Adrenal gland (tissue), 5 donors: ENCODE measurements at regions not wholly inside any gene's neighbourhood (a gene's known extent, or its start where the extent isn't known, plus 50 kb on each side); places are given as distances from the start of the nearest gene placed in this dataset.

Experiments
- POLR2A ChIP-seq, 2 donors: fragments of 450-650 bp; IDR thresholded peaks; one replicate each; pipeline ENCODE4 v1.6.1; 2017; ENCODE audit warnings: antibody characterized with exemption in 2 of 2, mild to moderate bottlenecking in 2 of 2, moderate library complexity in 1 of 2
- TF ChIP-seq, protein P1 (sequence below), 6 experiments: fragments of 450-650 bp in 4 of 6; fragments of 200-600 bp in 2 of 6; sonication (generic) in 1 of 6; IDR thresholded peaks; 1 replicate in 5 of 6; 2 replicates in 1 of 6; pipeline versions ENCODE4 v1.5.1 to v1.8.0; 2016 to 2021; ENCODE audit warnings: antibody characterized with exemption in 6 of 6, mild to moderate bottlenecking in 2 of 6, moderate library complexity in 1 of 6
- donor health status: DM: no; HTN: no; CAD: no.

DNA sequence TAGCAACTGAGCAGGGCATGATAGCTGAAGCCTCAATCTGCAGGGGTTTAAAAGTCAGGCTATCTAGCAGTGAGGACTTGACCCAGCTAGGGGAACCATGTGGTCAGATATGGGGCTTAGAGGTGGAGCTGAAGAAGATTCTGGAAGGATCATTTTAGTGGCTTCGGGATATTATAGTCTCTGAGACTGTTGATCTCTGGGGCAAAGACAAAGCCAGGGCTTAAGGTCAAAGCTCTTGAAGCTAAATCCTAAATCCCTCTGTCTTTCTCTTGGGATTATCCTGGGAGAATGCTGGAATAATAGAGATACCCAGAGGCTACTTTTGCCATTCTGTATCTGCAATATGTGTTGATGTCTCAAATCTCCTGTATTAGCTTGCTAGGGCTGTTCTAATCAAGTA is 132.2 kb downstream of the DHX35 start:
- TF ChIP-seq, protein P1, sequence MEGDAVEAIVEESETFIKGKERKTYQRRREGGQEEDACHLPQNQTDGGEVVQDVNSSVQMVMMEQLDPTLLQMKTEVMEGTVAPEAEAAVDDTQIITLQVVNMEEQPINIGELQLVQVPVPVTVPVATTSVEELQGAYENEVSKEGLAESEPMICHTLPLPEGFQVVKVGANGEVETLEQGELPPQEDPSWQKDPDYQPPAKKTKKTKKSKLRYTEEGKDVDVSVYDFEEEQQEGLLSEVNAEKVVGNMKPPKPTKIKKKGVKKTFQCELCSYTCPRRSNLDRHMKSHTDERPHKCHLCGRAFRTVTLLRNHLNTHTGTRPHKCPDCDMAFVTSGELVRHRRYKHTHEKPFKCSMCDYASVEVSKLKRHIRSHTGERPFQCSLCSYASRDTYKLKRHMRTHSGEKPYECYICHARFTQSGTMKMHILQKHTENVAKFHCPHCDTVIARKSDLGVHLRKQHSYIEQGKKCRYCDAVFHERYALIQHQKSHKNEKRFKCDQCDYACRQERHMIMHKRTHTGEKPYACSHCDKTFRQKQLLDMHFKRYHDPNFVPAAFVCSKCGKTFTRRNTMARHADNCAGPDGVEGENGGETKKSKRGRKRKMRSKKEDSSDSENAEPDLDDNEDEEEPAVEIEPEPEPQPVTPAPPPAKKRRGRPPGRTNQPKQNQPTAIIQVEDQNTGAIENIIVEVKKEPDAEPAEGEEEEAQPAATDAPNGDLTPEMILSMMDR (IDR thresholded peaks at IDR 0.05): no peak
- TF ChIP-seq POLR2A (IDR thresholded peaks at IDR 0.05): no peak
